DMS114 treated with DMSO at 0.1 percent for 48 hours (cell line): ENCODE measurements at regions not wholly inside any gene's neighbourhood (a gene's known extent, or its start where the extent isn't known, plus 50 kb on each side); places are given as distances from the start of the nearest gene placed in this dataset.
"Not testable (repeated sequence)": the region's sequence is repeated elsewhere in the genome, so short reads cannot be mapped to it uniquely, and the experiment has no call there.

Experiments
- DNase-seq: peaks from one replicate; lab custom pipeline; 2025; ENCODE audit not compliant: unreplicated experiment; lab: John Stamatoyannopoulos, UW

DNA sequence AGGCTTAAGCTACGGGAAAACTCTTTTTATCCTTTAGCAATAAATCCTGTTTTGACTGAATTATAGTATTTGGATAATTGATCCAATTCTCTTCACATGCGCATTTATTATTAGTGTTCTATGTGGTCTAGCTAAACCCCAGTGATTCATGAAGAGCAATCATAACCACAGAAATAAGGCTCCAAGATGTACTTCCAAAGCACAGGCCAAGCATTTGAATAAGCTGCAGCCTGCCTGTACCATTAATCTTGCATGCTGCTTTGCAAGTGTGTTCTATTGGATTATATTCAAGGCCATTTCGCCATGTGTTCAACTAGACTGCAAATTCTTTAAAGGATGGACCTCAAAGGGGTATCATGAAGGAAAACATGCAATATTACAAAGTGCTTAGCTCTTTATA, 385.2 kb upstream of the FAT1 start:
- DNase-seq: no peak

DNA sequence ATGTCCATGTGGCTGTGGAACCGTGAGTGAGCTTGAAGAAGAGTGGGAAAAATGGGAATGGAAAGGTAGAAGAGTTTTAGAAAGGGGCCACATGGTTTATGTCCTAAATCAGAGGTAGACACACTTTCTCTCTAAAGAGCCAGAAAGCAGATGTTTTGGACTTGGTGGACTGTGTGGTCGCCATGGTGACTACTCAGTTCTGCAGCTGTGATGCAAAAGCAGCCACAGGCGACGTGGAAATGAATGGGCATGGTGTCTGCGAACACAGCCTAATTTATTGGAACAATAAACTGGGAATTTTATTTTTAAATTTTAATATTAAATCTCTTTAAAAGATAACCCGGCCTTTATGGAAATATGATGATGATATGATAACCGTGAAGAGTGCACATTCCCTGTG, 386.0 kb upstream of the FAT1 start:
- DNase-seq: no peak

DNA sequence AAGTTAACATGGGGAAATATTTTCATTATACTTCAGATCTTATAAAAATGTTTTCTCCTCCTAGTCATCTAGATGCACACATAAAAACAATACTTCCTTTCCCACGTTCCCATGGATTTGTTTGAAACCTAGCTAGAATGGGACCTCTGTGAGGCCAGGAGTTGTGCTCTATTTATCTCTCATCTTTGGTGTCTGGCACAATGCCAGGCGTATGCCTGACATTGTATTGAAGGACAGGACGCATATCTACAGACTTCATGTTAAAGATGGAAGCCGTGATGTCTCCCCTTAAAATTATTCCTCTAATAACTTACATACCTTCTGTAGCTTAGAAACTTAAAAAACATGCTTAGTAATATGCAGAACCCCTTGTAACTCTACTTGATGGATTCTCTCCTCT, 394.5 kb upstream of the FAT1 start:
- no peak for DNase-seq

DNA sequence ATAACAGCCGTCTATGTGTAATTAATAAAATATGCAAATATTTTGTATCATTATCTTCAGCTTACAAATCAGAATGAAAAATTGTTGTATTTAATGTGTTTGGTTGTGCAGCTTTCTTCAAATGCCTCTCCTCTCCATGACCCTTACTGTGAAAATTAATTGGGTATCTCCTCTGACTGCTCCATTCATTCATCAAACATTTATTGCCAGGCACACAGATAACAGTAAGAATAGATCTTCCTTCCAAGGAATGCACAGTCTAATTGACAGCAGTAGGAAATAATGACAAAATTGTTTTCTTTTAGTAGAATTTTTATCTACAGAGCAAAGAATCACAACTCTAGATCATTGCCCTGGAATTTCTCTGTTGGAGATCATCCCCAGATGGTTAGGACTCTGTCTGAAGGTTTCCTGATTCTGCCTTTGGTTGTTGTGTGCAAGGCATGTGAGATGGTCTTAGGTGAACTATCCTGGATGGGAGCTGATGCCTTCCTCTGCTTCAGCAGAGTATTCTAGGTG, 395.0 kb upstream of the FAT1 start:
- DNase-seq: no peak

DNA sequence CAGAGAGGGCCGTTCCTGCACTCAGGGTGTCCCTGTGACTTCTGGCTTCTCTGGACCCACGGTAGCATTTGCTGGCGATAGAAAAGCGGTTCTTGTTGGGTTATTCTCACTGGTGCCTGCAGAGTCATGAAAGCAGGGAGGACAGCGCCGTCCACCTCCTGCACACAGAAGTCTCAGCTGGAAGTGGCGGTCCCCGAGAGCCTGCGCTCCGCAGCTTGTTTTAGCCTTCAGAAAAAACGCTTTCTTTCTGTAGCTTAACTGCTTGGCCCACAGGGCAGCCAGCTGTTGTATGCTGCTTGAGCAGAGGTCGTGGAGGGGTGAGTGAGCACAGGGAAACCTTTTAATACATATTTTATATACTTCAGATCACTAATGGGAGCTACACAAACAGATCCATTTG, 400.7 kb upstream of the FAT1 start:
- no peak for DNase-seq

DNA sequence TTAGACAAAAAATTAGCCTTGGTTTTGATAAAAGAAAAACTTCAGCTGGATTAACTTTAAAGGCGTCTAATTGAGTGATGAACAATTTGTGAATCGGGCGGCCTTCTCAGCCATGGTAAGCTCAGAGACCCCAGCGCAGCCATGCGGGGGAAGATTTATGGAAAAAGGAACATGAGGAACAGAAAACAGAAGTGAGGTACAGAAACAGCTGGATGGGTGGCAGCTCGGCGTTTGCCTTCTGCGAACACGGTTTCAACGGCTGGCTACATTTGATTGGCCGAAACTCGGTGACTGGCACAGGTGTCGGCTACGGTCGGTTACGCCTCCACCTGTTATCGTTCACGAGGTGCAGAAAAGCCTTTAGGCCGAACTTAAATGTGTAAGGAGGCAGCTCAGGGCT, 401.4 kb upstream of the FAT1 start:
- DNase-seq: no peak

DNA sequence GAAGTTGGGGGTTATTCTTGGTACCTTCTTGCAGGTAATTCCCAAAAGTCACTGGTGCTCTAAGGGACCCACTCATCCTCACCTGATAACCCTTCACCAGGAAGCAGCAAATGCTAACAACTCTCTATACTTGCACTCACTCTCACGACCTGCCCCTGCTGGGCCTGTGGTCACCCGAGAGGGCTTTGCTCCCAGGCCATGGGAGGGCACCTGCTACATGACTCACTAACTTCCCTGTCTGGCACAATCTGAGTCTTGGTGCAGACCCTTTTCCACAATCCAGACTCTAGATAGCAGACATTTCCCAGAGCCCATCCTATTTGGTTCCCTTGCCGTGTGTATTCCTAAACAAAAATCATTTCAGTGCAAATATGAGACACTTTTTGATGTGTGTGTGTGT, 403.8 kb upstream of the FAT1 start:
- no peak for DNase-seq

DNA sequence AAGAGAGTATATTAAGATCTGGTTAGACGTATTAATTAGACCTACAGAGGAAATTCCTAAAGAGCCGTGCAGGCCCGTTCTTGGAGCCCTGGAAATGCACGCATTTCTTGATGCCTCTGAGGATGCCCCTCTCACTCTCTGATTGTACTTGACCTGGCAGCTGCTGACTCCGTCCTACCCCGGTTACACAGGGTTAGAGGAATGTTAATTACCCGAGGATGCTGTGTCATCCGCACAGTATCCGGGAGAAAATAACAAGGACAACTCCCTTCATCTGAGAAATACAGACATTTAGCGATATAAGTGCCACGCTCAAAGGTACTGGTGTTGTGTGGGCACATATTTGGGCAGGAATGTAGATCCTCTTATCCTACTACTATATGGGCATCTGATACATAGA, 404.6 kb upstream of the FAT1 start:
- DNase-seq: no peak

DNA sequence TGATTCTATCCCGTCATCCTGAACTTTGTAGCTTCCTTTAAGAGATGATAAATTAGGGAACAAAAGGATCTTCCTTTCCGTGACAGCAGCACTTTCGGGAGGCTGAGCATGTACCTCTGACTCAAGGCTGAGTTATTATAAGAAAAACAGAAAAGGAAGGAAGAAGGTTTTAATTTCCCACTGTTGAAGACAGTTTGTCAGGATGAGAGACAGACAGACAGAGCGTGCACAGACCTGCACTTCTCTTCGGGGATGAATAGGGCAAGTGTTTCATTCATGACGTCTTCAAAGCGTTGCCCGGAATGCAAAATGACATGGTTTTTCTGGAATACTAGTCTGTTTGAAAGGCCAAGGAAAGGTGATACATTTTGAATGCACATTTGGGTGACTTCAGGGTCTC, 405.3 kb upstream of the FAT1 start:
- no peak for DNase-seq

DNA sequence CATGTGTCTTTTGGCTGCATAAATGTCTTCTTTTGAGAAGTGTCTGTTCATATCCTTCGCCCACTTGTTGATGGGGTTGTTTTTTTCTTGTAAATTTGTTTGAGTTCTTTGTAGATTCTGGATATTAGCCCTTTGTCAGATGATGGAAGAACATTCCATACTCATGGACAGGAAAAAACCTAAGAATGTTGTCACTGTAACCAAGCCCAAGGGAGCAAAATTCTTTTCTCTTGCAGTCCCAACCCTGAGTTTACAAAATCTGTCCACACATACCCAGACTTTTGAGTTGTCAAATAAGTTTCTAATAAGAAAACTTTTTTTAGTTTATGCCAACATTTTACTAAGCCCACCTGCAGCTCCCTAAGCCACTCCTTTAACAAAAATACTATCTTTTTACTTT, 408.2 kb upstream of the FAT1 start:
- not testable (repeated sequence) for DNase-seq

DNA sequence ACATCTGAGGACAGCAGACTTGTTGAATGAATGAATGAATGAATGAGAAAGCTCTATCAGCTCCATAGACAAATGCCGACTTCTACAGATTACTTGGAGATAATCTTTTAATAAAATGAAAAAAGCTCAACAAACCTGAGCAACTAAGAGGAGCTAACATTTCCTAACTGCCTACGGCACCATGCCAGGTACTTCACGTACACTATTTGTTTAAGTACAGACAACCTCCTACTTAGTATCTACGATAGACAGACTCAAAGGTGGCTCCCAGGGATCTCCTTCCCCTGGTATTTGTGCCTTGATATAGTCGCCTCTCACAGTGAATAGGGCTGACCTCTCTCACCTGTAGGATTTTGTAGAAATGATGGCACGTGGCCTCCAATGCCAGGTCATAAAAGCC, 412.2 kb upstream of the FAT1 start:
- DNase-seq: no peak

DNA sequence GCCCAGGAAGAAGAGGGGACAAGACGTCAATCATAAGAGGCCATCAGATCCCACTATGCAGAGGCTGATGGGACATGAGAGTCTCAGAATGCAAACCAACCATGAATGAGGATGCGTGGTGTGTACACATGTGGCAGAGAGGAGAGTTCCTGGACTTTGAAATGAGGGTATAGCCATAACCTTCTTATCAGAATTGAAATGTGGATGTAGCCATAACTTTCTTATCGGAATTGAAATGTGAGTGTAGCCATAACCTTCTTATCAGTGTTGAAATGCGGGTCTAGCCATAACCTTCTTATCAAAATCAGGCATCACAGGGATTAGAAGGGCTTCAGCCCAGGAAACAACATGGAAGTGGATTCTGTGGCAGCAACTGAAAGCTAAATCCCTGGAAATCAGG, 415.5 kb upstream of the FAT1 start:
- no peak for DNase-seq

DNA sequence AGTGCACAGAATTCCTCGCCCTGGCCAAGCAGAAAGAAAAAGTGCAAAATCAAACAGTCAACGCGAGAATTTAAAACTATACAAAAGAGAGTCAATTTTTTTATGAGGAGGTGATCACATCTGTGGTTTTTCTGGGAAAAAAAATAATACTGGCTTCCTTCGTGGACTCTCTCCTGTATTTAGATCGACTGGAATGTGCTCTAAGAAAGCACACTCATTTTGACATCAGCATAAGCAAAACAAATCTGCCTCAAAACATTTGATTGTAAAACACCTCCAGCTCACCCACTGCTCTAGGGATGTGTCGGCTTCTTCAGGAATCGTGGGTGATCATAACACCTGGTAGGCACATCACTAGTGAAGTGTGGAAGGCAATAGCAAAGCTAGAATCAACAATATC, 417.4 kb upstream of the FAT1 start:
- no peak for DNase-seq

DNA sequence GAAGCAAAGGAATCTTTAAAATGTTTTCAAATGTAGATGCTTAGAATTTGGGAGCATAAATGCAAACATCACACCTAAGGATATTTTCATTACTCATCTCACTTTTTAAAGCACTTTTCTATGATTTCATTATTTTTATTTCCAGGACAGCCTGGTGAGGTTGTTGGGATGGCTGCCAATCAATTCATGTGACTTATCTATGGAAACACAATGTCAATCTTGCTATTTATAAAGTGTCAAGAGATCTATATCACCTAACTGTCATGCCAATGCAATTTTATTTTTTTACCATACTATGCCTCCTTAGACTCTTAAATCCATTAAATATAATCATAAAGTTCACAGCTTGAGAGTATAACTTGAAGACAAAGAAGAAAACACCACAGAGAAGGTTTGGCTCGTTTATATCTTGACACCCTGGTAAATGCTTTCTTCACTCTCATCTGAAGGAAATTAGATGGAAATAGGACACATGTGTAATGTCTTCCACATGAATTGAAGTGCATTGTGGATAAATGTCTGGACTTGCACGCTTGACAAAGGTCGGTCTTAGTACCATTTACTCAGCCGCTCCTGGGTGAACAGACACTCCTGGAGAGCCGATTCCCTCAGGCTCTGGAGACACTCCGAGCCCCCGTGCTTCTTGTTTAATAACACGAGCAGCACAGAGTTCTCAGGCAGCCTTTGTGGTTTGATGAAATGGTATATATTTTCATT, 425.7 kb upstream of the FAT1 start:
- DNase-seq: no peak

DNA sequence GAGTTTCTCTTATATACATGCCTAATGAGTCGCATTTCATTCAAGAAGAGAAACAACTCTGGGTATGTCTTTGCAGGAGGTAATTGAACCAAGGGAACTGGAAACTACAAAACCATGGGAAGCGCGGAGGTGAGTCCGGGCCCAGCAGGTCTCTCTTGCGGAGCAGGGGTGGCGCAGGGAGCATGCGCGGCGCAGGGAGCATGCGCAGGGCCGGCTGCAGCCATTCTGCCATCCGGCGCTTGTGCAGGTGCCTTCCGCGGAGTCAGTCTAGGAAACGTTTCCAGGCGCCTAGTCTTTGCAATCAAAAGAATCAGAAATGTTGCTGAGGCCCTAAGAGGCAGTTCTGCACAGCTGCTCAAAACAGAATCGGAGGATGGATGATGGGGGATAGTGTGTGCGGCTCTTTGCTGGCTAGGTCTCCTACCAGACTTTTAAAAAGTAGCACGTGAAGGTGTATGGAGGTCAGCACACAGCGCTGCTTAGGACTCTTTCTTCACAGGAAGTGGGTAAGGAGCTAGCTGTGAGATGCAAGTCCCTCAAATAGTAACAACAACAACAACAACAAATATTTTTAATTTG, 433.8 kb upstream of the FAT1 start:
- DNase-seq: no peak

DNA sequence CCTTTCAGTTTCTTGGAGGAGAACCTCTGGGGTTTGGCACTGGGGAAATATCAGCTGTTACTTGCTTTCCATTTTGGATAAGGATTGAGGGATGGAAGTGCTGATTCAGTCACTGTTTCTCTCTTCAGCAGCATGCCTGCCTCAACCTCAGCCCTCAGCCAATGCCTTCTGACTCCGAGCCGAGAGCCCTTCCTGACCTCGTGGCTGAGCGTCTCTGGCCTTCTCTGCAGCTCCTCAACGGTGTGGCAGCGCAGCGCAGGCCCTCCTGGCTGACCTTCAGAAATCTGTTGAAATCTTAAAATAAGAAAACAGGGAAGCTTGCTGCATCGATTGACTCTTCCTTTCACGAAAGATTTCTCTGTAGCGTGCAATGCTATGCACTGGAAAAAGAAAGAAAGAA, 434.3 kb upstream of the FAT1 start:
- no peak for DNase-seq

DNA sequence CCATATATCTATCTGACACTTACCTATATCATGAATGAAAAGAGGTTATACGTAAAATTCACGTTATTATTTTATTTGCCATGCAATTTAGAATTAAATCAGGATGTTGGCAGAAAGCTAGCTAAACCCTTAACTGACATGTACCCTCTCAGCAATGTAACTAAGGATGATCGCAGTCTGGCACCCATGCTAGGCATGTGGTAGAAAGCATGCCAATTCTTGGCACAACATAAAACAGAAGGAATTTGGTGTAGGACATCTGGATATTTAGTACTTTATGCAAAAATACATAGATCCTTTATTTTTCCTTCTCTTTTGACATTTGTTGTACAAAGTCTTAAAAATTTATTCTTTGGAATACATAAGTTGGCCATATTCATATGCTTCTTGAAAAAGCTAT, 436.8 kb upstream of the FAT1 start:
- no peak for DNase-seq

DNA sequence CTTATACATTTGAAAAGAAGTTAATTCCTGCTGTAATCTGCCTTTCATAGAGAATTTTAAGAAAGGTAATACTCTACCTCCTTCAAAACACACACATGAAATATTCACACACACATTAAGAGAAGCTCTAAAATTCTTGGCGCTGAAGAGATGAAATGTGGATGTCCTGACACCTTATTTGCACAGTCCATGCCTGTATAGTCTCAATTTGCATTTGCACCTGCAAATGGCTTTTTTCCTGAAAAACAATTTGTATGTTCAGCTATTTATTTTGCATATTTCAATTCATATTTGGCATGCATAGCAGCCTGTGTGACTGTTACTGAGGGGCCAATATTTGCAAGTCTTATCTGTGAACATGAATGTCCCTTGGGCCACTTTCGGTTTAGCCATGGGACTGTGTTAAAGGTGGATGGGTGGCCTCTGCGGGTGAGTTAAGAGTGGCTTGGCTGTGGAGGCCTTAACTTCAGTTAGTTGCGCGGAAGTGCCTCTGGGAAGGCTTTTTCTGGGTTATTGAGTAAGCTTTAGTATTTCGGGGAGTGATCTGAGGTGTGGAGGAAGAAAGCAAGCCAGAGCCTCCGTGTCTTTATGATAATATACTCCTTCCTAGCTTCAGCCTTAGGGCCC, 443.3 kb upstream of the FAT1 start:
- no peak for DNase-seq

DNA sequence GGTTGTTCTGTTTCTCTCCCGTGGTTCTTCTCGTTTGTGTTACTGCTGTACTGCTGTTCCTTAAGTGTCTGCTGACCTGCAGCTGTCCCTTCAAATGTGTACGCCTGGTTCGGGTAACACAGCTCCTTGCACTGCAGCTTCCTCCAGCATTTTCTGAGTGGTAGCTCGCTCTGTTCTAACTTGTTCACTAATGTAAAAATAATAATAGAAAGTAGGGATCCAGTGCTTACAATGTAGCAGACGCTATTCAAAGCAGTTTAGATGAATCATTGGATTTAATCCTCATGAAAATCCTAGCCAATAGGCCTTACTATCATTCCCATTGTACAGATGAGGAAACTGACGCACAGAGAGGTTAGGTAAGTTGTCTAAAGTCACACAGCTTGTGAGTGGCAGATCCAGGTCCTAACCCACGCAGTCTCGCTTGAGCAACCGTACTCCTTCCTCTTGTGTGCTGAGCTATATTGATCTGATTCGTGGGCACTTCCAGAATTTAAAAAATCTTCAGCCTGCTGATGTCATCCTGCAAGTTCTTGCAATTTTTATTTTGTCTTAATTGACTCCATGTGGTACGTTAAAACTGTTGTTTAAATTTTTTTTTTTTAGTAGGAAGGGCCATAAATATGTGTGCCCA, 448.2 kb upstream of the FAT1 start:
- no peak for DNase-seq

DNA sequence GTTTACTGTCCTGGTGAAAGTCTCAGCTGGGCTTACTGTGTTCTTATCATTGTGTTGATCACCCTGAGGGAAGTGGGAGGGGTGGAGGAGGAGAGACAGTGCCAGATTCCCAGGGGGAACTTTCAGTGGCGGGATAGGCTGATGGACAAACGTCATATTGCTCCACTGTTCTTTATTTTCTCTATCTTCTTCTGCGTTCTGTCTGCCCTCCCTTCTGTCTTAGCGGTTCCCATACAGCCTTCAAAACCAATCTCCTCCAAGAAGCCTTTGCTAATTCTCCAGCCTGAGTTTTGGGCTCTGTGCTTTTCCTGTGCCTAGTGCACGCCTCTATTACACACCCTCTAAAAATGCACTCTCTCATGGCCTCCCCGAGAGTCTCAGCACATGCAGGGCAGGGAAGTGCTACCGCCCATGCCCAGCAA, 448.7 kb upstream of the FAT1 start:
- DNase-seq: no peak

DNA sequence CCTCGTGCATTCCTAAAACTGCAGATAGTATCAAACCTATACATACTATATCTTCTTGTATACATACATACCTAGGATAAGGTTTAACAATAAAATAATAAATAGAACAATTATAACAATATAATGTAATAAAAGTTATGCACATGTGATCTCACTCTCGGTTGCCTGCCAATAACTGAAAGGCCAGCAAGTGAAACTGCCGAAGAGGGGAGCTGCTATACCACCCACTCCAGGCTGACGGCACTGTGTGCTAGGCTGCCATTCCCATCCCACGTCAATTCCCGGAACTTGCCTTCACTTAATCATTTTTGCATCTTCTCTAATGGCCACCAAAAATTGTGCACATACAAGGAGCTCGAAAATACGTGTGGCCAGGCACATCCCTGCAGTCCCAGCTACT, 451.1 kb upstream of the FAT1 start:
- no peak for DNase-seq

DNA sequence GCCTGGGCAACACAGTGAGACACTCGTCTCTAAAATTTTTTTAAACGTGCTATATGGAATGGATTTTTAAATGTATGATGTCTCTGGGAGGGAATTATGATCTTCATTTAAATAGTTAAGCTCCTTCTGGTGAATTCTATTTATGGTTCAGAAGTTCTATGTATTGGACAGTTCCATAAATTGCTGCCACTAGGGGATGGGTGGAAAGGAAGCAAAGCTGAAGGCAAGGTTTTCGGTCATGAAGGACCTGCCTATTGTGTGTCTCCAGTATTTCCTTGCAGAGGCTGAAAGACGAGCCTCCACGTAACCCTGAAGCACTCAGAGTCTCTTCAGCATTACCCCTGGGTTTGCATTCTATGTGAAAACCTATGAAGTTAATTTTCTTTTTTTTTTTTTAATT, 451.5 kb upstream of the FAT1 start:
- no peak for DNase-seq
